Gastroesophageal sphincter (tissue), 4 donors: ENCODE measurements at regions not wholly inside any gene's neighbourhood (a gene's known extent, or its start where the extent isn't known, plus 50 kb on each side); places are given as distances from the start of the nearest gene placed in this dataset.

Experiments
- ATAC-seq: fragments of 150-250 bp; one replicate; pipeline ENCODE4 v1.9.1; 2016; ENCODE audit warnings: mild to moderate bottlenecking, moderate library complexity
- H3K27ac ChIP-seq, 4 donors: fragments of 200-600 bp; sonication (generic) in 3 of 4; 1 replicate in 3 of 4; 2 replicates in 1 of 4; pipeline ENCODE4 v1.5.1; 2016 to 2019
- H3K27me3 ChIP-seq: fragments of 200-600 bp; sonication (generic); one replicate; pipeline ENCODE4 v1.5.1; 2019
- H3K36me3 ChIP-seq, 2 donors: fragments of 200-600 bp; sonication (generic); one replicate each; pipeline ENCODE4 v1.5.1; 2019; ENCODE audit warnings: control low read depth in 1 of 2
- H3K4me1 ChIP-seq, 3 donors: fragments of 200-600 bp; sonication (generic); 1 replicate in 2 of 3; 2 replicates in 1 of 3; pipeline ENCODE4 v1.5.1; 2016 to 2019; ENCODE audit warnings: control low read depth in 2 of 3
- H3K4me3 ChIP-seq, 2 donors: fragments of 200-600 bp; sonication (generic); one replicate each; pipeline ENCODE4 v1.5.1; 2019; ENCODE audit warnings: mild to moderate bottlenecking in 1 of 2, moderate library complexity in 1 of 2
- H3K9me3 ChIP-seq, 3 donors: fragments of 200-600 bp; sonication (generic); one replicate each; pipeline ENCODE4 v1.5.1; 2017 to 2019; ENCODE audit warnings: control low read depth in 2 of 3
- EP300 ChIP-seq: sonication (generic); formaldehyde crosslinking; IDR thresholded peaks from one replicate; pipeline ENCODE4 v1.6.1; 2017; ENCODE audit warnings: antibody characterized with exemption, mild to moderate bottlenecking
- POLR2A ChIP-seq, 2 donors: fragments of 450-650 bp; IDR thresholded peaks; one replicate each; pipeline ENCODE4 v1.6.1; 2017; ENCODE audit warnings: antibody characterized with exemption in 2 of 2, mild to moderate bottlenecking in 2 of 2, moderate library complexity in 1 of 2
- POLR2AphosphoS5 ChIP-seq: sonication (generic); formaldehyde crosslinking; IDR thresholded peaks from one replicate; pipeline ENCODE4 v1.6.1; 2017; ENCODE audit warnings: antibody characterized with exemption
- WGBS, 2 donors: methylation state at CpG; one replicate each; pipeline ENCODE4 v1.1.5; 2018; ENCODE audit warnings: low coverage in 1 of 2; 5-methylcytosine and 5-hydroxymethylcytosine counted together
- TF ChIP-seq, protein P1 (sequence below), 4 experiments: fragments of 200-600 bp in 2 of 4; fragments of 450-650 bp in 2 of 4; sonication (generic) in 1 of 4; IDR thresholded peaks; one replicate each; pipeline ENCODE4 v1.5.1; 2017 to 2019; ENCODE audit warnings: antibody characterized with exemption in 4 of 4, mild to moderate bottlenecking in 2 of 4, moderate library complexity in 2 of 4

DNA sequence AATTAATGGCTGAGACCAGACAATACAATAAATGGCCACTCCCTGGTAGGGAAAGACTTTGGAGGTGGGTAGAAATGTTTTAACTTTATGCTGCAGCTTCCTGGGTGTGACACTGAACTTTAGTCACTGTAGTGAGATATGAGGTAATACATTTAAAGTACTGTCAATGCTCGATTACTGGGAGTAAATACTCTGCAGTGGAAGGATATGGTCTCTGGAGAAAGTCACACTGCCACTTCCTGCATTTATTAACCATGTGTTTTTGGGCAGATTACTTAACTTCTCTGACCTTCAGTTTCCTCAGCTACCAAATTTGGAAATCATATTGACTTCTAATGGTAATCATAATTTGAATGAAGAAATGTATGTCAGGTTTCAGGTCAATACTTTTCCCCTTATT is 317.1 kb upstream of the TGFBR2 start:
- TF ChIP-seq POLR2A (IDR thresholded peaks at IDR 0.05) (no peak), POLR2AphosphoS5 (no peak), EP300 (no peak)
- TF ChIP-seq, protein P1, sequence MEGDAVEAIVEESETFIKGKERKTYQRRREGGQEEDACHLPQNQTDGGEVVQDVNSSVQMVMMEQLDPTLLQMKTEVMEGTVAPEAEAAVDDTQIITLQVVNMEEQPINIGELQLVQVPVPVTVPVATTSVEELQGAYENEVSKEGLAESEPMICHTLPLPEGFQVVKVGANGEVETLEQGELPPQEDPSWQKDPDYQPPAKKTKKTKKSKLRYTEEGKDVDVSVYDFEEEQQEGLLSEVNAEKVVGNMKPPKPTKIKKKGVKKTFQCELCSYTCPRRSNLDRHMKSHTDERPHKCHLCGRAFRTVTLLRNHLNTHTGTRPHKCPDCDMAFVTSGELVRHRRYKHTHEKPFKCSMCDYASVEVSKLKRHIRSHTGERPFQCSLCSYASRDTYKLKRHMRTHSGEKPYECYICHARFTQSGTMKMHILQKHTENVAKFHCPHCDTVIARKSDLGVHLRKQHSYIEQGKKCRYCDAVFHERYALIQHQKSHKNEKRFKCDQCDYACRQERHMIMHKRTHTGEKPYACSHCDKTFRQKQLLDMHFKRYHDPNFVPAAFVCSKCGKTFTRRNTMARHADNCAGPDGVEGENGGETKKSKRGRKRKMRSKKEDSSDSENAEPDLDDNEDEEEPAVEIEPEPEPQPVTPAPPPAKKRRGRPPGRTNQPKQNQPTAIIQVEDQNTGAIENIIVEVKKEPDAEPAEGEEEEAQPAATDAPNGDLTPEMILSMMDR (IDR thresholded peaks at IDR 0.05) = no peak
- Histone ChIP-seq H3K9me3 (no peaks in the 10 kb centered on the region), H3K27me3 (no peaks in the 10 kb centered on the region), H3K27ac (no peak overlapping the region), H3K4me3 (no peak overlapping the region), H3K4me1 (peaks cover 15 to 47% (median 15%) of the 10 kb centered on the region in 3 donors), H3K36me3 (no peaks in the 10 kb centered on the region)
- no peak for ATAC-seq
- 35 to 60% methylated on average over 1 of the region's 1 CpG for WGBS, 2 donors

DNA sequence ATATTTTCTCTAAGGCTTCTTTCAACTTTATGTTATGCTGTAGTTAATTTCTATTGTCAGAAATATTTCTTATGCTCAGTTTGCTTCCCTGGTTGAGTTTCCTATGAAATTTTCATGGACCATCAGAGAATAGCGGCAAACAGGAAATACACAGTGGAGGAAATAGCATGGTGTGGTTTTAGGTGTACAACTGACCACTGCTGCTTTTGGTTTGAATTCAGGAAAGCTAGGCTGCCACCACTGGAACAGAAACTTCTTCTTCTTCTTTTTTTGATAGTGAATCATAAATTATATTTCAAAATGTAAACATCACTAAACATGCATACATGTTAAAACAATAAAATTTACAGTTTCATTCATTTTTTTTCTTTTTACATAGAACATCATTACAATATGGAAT is 316.6 kb upstream of the TGFBR2 start:
- Histone ChIP-seq H3K36me3 (no peaks in the 10 kb centered on the region), H3K9me3 (no peaks in the 10 kb centered on the region), H3K4me3 (no peak overlapping the region), H3K4me1 (peaks cover 14 to 44% (median 15%) of the 10 kb centered on the region in 3 donors), H3K27ac (no peak overlapping the region), H3K27me3 (no peaks in the 10 kb centered on the region)
- ATAC-seq = no peak
- TF ChIP-seq POLR2A (IDR thresholded peaks at IDR 0.05) (no peak), POLR2AphosphoS5 (no peak), EP300 (no peak)
- TF ChIP-seq, protein P1 (IDR thresholded peaks at IDR 0.05) = no peak
- 83% methylated on average over 1 of the region's 1 CpG for WGBS, 2 donors

DNA sequence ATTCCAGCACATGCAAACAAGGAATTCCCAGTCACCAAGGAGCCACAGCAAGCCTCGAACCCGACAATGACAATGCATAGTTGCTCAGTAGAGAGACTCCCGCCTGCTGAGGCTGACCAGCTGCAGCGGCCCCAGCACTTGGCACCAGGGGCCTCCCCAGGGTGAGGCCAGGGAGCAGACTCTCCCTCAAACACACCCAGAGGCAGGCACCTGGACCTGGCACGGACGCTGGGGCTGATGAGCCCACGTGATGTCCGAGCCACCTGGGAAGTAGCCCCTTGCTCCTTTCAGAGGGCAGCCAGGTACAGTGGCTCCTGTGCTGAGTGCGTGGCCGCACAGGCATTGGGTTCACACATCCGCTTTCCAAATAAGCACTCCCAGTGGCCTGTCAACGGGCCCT is 315.9 kb upstream of the TGFBR2 start:
- no peak overlapping the region for H3K27ac ChIP-seq
- H3K4me1 ChIP-seq = peaks cover 7 to 37% (median 15%) of the 10 kb centered on the region in 3 donors
- no peaks in the 10 kb centered on the region for H3K36me3 ChIP-seq
- no peak for ATAC-seq
- H3K9me3 ChIP-seq = no peaks in the 10 kb centered on the region
- no peaks in the 10 kb centered on the region for H3K27me3 ChIP-seq
- 85% methylated on average over 4 of the region's 12 CpGs; no CpG with 5 or more reads in 1 of the 2 donors for WGBS, 2 donors
- TF ChIP-seq POLR2A (IDR thresholded peaks at IDR 0.05) = no peak
- no peak for TF ChIP-seq POLR2AphosphoS5
- TF ChIP-seq EP300 = no peak
- TF ChIP-seq, protein P1 (IDR thresholded peaks at IDR 0.05) = no peak
- H3K4me3 ChIP-seq = no peak overlapping the region

DNA sequence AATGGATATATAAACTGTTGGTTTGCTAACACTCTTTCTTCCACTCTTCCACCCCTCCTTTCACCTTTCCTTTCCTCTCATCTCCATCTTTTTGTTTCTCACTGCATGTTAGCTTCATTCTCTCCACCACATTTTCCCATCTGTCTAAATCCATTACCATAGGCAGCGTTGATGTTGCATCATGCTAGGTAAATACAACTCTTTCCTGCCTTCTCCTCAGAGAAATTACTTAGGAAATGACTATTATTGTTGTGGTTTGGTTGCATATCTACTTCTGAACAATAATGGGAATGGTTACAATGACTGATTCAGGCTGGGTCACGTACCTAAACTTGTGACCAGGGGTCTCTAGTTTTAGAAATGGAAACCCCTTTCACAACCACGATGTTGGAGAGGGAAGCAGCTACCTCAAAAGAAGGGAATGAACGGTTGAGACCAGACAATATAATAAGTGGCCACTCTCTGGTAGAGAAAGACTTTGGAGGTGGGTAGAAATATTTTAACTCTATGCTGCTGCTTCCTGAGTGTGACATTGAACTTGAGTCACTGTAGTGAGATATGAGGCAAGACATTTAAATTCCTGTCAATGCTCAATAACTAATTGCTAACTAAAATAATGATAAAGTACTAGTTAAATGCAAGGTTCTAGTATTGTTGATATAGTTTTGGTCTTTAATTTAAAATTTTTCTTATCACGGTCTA is 314.1 kb upstream of the TGFBR2 start:
- Histone ChIP-seq H3K4me3 (no peak overlapping the region), H3K9me3 (no peaks in the 10 kb centered on the region), H3K27me3 (no peaks in the 10 kb centered on the region), H3K27ac (no peak overlapping the region), H3K36me3 (no peaks in the 10 kb centered on the region), H3K4me1 (peaks cover 0 to 19% (median 3%) of the 10 kb centered on the region in 3 donors)
- no peak for ATAC-seq
- TF ChIP-seq POLR2AphosphoS5 (no peak), POLR2A (IDR thresholded peaks at IDR 0.05) (no peak), EP300 (no peak)
- TF ChIP-seq, protein P1 (IDR thresholded peaks at IDR 0.05) = no peak
- 88 to 96% methylated on average over 5 of the region's 5 CpGs for WGBS, 2 donors

DNA sequence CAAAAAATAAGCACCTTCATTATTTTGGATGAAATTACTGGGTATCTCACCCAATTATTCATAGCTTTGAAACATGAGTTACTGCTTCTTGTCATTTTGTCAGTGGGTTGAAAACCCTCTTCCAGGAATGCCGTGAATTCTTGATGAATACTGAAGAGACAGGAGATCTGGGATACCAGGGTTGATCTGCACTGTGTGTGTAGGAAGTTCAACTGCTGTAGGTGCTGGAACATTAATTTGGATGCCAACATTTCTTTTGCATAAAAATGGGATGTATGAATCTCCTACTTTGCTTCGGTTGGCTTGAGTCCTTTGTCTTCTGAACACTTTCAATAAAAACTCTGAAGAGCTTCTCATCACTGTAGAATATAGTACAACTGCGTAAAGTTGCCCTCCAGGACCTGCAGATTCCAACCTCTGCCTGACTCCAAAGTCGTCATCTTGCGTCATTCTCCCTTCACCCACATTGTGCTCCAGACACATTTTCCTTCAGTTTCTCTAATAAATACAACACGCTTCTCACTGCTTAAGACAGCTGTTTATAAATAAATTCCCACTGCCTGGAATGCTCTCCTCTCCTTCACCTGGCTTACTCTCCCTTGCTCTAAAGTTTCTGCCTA is 312.7 kb upstream of the TGFBR2 start:
- peaks cover 0 to 18% (median 3%) of the 10 kb centered on the region in 3 donors for H3K4me1 ChIP-seq
- H3K27ac ChIP-seq = peak overlapping the region in 2 of 4 donors; percentile 18 to 30
- TF ChIP-seq POLR2A (IDR thresholded peaks at IDR 0.05) = no peak
- TF ChIP-seq, protein P1 (IDR thresholded peaks at IDR 0.05) = no peak
- no peak for TF ChIP-seq POLR2AphosphoS5
- TF ChIP-seq EP300 = no peak
- no peaks in the 10 kb centered on the region for H3K9me3 ChIP-seq
- no peak overlapping the region for H3K4me3 ChIP-seq
- H3K36me3 ChIP-seq = no peaks in the 10 kb centered on the region
- WGBS, 2 donors = 58 to 84% methylated on average over 5 to 6 of the region's 6 CpGs
- peak; percentile 12 for ATAC-seq
- no peaks in the 10 kb centered on the region for H3K27me3 ChIP-seq
